ENCODE measurements at regions not wholly inside any gene's neighbourhood (a gene's known extent, or its start where the extent isn't known, plus 50 kb on each side); places are given as distances from the start of the nearest gene placed in this dataset.

DNA sequence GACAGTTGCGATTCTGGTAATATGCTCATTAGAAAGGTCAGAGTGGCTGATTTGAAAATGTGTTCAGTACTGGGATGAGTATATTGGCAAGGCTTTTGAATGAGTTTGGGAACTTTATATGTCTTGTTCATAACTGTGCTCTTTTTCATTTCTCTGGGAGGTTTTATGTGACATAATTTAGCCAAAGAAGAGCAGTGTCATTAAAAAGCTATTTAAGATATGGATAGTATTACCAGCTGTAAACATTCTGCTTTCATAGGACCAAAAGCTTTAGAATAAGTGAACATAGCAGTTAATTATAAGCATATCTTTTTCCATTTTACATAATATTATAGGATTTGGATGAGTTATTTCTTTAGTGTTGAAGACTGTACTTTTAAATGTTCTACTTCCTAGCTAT lies 260.4 kb downstream of the TTC6 start:
- TF ChIP-seq, protein P1, sequence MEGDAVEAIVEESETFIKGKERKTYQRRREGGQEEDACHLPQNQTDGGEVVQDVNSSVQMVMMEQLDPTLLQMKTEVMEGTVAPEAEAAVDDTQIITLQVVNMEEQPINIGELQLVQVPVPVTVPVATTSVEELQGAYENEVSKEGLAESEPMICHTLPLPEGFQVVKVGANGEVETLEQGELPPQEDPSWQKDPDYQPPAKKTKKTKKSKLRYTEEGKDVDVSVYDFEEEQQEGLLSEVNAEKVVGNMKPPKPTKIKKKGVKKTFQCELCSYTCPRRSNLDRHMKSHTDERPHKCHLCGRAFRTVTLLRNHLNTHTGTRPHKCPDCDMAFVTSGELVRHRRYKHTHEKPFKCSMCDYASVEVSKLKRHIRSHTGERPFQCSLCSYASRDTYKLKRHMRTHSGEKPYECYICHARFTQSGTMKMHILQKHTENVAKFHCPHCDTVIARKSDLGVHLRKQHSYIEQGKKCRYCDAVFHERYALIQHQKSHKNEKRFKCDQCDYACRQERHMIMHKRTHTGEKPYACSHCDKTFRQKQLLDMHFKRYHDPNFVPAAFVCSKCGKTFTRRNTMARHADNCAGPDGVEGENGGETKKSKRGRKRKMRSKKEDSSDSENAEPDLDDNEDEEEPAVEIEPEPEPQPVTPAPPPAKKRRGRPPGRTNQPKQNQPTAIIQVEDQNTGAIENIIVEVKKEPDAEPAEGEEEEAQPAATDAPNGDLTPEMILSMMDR (conservative IDR thresholded peaks at IDR 0.05; ENCODE audit: low read length), result no peak
- no peak for TF ChIP-seq EZH2phosphoT487 (IDR thresholded peaks at IDR 0.05; ENCODE audit: borderline replicate concordance, low read depth, low read length)
